Heart left ventricle (tissue), 16 donors: ENCODE measurements at regions not wholly inside any gene's neighbourhood (a gene's known extent, or its start where the extent isn't known, plus 50 kb on each side); places are given as distances from the start of the nearest gene placed in this dataset.

ENCODE experiments used
- ATAC-seq, 4 donors: fragments of 200-7000 bp; cut with Tn5 transposase; one replicate each; pipeline ENCODE4 v1.9.1; 2020 to 2022; ENCODE audit warnings: moderate library complexity in 4 of 4, mild to moderate bottlenecking in 3 of 4, moderate number of reproducible peaks in 1 of 4
- DNase-seq, 5 donors: peaks; one replicate each; pipeline ENCODE4 v3.0.0-alpha.2; 2020
- H3K27ac ChIP-seq, 12 donors: fragments of 200-600 bp; sonication (generic) in 4 of 12; one replicate each; pipeline versions ENCODE4 v1.5.0 to v1.8.0; 2016 to 2022; ENCODE audit warnings: mild to moderate bottlenecking in 2 of 12
- H3K27me3 ChIP-seq, 9 donors: fragments of 200-600 bp; sonication (generic) in 2 of 9; one replicate each; pipeline versions ENCODE4 v1.5.1 to v1.8.0; 2016 to 2022; ENCODE audit warnings: mild to moderate bottlenecking in 3 of 9
- H3K36me3 ChIP-seq, 9 donors: fragments of 200-600 bp; sonication (generic) in 2 of 9; one replicate each; pipeline versions ENCODE4 v1.5.0 to v1.8.0; 2018 to 2022; ENCODE audit warnings: mild to moderate bottlenecking in 2 of 9
- H3K4me1 ChIP-seq, 12 donors: fragments of 200-600 bp; sonication (generic) in 4 of 12; one replicate each; pipeline versions ENCODE4 v1.5.0 to v1.8.0; 2016 to 2022; ENCODE audit warnings: mild to moderate bottlenecking in 3 of 12
- H3K4me3 ChIP-seq, 12 donors: fragments of 200-600 bp; sonication (generic) in 4 of 12; one replicate each; pipeline versions ENCODE4 v1.5.0 to v1.8.0; 2017 to 2022; ENCODE audit warnings: mild to moderate bottlenecking in 9 of 12, moderate library complexity in 4 of 12
- H3K9me3 ChIP-seq, 12 donors: fragments of 200-600 bp; sonication (generic) in 4 of 12; one replicate each; pipeline versions ENCODE4 v1.5.0 to v1.8.0; 2016 to 2022; ENCODE audit warnings: mild to moderate bottlenecking in 1 of 12
- POLR2A ChIP-seq, 2 donors: fragments of 450-650 bp; IDR thresholded peaks; one replicate each; pipeline ENCODE4 v1.6.1; 2017; ENCODE audit warnings: antibody characterized with exemption in 2 of 2, mild to moderate bottlenecking in 2 of 2, moderate library complexity in 2 of 2
- WGBS, 4 donors: extraction: QIAGEN DNeasy Blood & Tissue Kit in 2 of 4; methylation state at CpG; one replicate each; pipeline versions ENCODE4 v1.1.5 to v1.1.7; 2013 to 2018; 5-methylcytosine and 5-hydroxymethylcytosine counted together
- intact Hi-C, 10 donors: fragments of 100-400 bp; cut with DNase I; formaldehyde crosslinking; loops; one replicate each; pipeline versions ENCODE4 v1.11.1 to v1.14.2; 2022
- TF ChIP-seq, protein P1 (sequence below), 12 donors: fragments of 200-600 bp; sonication (generic) in 4 of 12; IDR thresholded peaks; one replicate each; pipeline versions ENCODE4 v1.5.0 to v1.8.0; 2018 to 2022; ENCODE audit warnings: antibody characterized with exemption in 12 of 12, mild to moderate bottlenecking in 5 of 12
- donor health status: ischemic (EF 13 %, LVEDD 7.1; RV severe dilation, severe dysfunction).
- donor health status: healthy with polysubstance abuse.
- donor health status: DM: no; HTN: yes; CAD: no.
- donor health status: DM: no; HTN: no; CAD: no.
- donor health status: ischemic (EF 25% LVEDD 6.9; RV normal size, moderate dysfunction).
- donor health status: ischemic (EF 25% LVEDD 5.7; RV mildly dilated, moderate dysfunction).
- donor health status: healthy.
- donor health status: DM: yes; HTN: yes; CAD: no.
- donor health status: ischemic (EF 35%, LVEDD 5.7; RV mildly dilated, moderate dysfunction).
- donor health status: nonischemic (EF 11% LVEDD 7.7; RV severe dilation, severe dysfunction).
- donor health status: DM: yes; HTN: yes; CAD: no.
- donor health status: PGD.
- donor health status: ischemic (EF 29% LVEDD 5.4; RV normal size, mild dysfunction).
- donor health status: nonischemic (EF 23%, LVEDD 6.1; RV moderate dilation, normal function).

DNA sequence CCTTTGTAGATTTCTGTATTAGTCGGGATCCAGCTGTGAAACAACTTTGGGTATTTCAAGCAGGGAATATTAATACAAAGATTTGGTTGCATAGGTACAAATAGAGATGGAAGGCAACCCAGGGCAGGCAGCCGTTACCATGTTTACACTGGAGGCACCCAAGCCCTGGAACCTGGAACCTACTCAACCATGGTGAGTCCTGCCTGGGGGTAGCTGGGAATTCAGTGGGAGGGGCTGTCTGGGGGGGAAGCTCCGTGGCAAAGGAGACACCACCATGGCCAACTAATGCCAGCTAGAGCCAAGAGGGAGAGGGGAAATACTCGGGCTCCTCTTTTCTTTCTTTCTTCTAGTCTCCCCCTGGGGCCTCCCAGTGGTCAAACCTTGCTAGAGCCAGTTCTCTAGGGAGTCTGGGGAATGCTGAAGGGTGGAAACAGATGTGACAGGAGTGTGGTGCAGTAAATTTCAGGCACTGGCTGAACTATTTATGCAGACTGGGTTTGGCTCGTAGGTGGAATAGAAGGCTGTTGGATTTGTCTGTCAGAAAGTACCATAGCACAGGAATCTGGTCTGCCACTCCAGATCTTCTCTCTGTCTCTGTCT is 91.9 kb upstream of the CACNA1E start:
- Histone ChIP-seq H3K27ac (no peak overlapping the region), H3K36me3 (no peaks in the 10 kb centered on the region), H3K27me3 (peaks cover 0 to 24% (median 0%) of the 10 kb centered on the region in 9 donors), H3K9me3 (no peaks in the 10 kb centered on the region), H3K4me1 (peaks cover 0 to 7% (median 0%) of the 10 kb centered on the region in 12 donors), H3K4me3 (no peak overlapping the region)
- TF ChIP-seq, protein P1, sequence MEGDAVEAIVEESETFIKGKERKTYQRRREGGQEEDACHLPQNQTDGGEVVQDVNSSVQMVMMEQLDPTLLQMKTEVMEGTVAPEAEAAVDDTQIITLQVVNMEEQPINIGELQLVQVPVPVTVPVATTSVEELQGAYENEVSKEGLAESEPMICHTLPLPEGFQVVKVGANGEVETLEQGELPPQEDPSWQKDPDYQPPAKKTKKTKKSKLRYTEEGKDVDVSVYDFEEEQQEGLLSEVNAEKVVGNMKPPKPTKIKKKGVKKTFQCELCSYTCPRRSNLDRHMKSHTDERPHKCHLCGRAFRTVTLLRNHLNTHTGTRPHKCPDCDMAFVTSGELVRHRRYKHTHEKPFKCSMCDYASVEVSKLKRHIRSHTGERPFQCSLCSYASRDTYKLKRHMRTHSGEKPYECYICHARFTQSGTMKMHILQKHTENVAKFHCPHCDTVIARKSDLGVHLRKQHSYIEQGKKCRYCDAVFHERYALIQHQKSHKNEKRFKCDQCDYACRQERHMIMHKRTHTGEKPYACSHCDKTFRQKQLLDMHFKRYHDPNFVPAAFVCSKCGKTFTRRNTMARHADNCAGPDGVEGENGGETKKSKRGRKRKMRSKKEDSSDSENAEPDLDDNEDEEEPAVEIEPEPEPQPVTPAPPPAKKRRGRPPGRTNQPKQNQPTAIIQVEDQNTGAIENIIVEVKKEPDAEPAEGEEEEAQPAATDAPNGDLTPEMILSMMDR (IDR thresholded peaks at IDR 0.05), result no peak
- TF ChIP-seq POLR2A (IDR thresholded peaks at IDR 0.05), result no peak
- DNase-seq (no peak), ATAC-seq (no peak)
- 38 to 51% (median 43%) methylated on average over 5 of the region's 5 CpGs for WGBS, 4 donors
- intact Hi-C loops, result no loop called here

DNA sequence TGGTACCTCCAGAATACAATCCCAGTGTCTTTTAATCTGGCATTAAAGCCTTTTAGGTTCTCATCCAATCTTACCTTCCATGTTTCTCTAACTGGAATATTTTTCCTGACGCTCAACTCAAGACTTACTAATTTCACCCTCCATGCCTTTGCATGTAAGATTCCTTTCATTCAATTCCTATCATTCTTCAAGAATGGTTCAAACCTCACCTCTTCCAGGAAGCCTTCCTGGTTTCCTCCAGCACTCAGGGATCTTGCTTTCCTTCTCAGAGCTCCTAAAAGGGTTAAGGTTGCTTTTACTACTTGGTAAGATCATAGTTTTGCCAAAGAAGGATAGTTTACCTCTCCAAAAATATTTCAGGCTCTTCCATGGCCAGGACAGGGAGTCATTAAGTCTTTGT is 91.2 kb upstream of the CACNA1E start:
- intact Hi-C loops, result no loop called here
- ATAC-seq, result no peak
- H3K36me3 ChIP-seq, result no peaks in the 10 kb centered on the region
- peaks cover 0 to 24% (median 0%) of the 10 kb centered on the region in 9 donors for H3K27me3 ChIP-seq
- no peak for DNase-seq
- WGBS, 4 donors, result 91 to 95% (median 94%) methylated on average over 1 of the region's 1 CpG
- H3K4me3 ChIP-seq, result no peak overlapping the region
- no peak for TF ChIP-seq POLR2A (IDR thresholded peaks at IDR 0.05)
- TF ChIP-seq, protein P1 (IDR thresholded peaks at IDR 0.05), result no peak
- no peak overlapping the region for H3K27ac ChIP-seq
- H3K4me1 ChIP-seq, result no peaks in the 10 kb centered on the region
- H3K9me3 ChIP-seq, result no peaks in the 10 kb centered on the region

DNA sequence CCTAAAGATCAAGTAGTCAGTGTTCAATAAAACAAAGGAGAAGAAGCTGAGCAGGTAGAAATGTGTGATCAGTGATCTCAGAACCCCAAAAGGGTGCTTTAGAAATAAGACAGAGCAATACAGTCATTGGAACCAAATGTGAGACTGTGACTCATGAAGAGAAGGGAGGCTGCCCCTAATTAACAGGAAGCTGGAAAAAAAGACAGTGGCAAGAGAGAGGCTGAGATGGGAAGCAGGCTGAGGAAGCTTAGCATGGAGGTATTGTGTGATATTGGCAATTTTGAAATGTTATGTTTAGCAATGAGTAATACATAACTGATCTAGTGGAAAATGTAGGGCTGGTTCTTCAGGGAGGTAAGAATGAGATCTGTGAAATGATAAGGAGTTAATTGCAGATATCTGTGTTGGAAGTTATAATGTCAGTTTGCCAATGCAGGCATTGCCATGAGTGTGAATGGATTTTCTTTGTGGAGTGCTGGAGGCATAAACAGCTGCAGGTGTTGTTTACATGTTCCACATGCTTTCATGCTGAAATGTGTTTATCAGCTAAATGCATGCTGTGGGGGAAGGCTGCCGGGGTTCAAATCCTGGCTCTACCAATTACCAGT is 90.6 kb upstream of the CACNA1E start:
- TF ChIP-seq, protein P1 (IDR thresholded peaks at IDR 0.05), result no peak
- TF ChIP-seq POLR2A (IDR thresholded peaks at IDR 0.05), result no peak
- Histone ChIP-seq H3K36me3 (no peaks in the 10 kb centered on the region), H3K4me3 (no peak overlapping the region), H3K27me3 (peaks cover 0 to 24% (median 0%) of the 10 kb centered on the region in 9 donors), H3K27ac (no peak overlapping the region), H3K9me3 (no peaks in the 10 kb centered on the region), H3K4me1 (no peaks in the 10 kb centered on the region)
- DNase-seq (no peak), ATAC-seq (no peak)
- intact Hi-C loops, result no loop called here
- 67 to 93% (median 71%) methylated on average over 1 of the region's 1 CpG for WGBS, 4 donors

DNA sequence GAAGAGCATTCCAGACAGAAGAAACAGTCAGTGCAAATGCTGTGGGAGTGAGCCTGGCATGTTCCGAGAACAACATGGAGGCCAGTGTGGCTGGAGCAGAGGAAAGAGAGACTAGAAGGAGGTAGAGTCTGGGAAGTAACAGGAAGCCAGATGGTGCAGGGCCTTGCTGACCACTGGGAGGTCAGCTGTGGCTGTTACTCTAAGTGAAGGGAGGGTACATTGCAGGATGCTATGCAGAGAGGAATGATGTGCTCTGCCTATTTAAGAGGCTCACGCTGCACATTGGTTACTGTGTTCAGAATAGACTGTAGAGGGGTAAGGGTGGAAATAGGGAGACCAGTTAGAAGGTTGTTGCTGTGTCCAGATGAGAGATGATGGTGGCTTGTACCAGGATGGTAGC is 88.6 kb upstream of the CACNA1E start:
- Histone ChIP-seq H3K27ac (peak overlapping the region in 1 of 12 donors; percentile 47), H3K4me3 (no peak overlapping the region), H3K27me3 (peaks cover 0 to 20% (median 0%) of the 10 kb centered on the region in 9 donors), H3K36me3 (no peaks in the 10 kb centered on the region), H3K9me3 (no peaks in the 10 kb centered on the region), H3K4me1 (no peaks in the 10 kb centered on the region)
- WGBS, 4 donors, result 83 to 87% (median 87%) methylated on average over 2 of the region's 2 CpGs
- no peak for DNase-seq
- no peak for ATAC-seq
- TF ChIP-seq POLR2A (IDR thresholded peaks at IDR 0.05), result no peak
- TF ChIP-seq, protein P1 (IDR thresholded peaks at IDR 0.05), result no peak
- intact Hi-C loops, result no loop called here
